GM23338 (cell line): ENCODE measurements at regions not wholly inside any gene's neighbourhood (a gene's known extent, or its start where the extent isn't known, plus 50 kb on each side); places are given as distances from the start of the nearest gene placed in this dataset.

Experiments used
- ATAC-seq: fragments of 200-7000 bp; cut with Tn5 transposase; 3 replicates; pipeline ENCODE4 v1.9.1; 2020
- DNase-seq: peaks from one replicate; pipeline ENCODE4 v3.0.0-alpha.2; 2015; ENCODE audit warnings: low spot score
- H2AFZ ChIP-seq: fragments of 200-600 bp; sonication (generic); 2 replicates; pipeline ENCODE4 v1.8.0; 2016; ENCODE audit warnings: antibody characterized with exemption, mild to moderate bottlenecking, moderate library complexity
- H3F3A ChIP-seq: fragments of 200-600 bp; sonication (generic); replicated peaks from 2 replicates; pipeline ENCODE4 v1.8.0; 2017; ENCODE audit warnings: antibody characterized with exemption, mixed run types, low read depth
- H3K27ac ChIP-seq: fragments of 200-600 bp; sonication (generic); 2 replicates; pipeline ENCODE4 v1.6.1; 2016; ENCODE audit warnings: low read depth
- H3K27me3 ChIP-seq: fragments of 200-600 bp; sonication (generic); 2 replicates; pipeline ENCODE4 v1.8.0; 2016; ENCODE audit warnings: mild to moderate bottlenecking, mixed run types, moderate library complexity; ENCODE audit not compliant: insufficient read depth
- H3K36me3 ChIP-seq: fragments of 200-600 bp; sonication (generic); 2 replicates; pipeline ENCODE4 v1.8.0; 2016; ENCODE audit warnings: mild to moderate bottlenecking; ENCODE audit not compliant: insufficient read depth
- H3K4me1 ChIP-seq: fragments of 200-600 bp; sonication (generic); 2 replicates; pipeline ENCODE4 v1.8.0; 2016; ENCODE audit warnings: mild to moderate bottlenecking, moderate library complexity; ENCODE audit not compliant: insufficient read depth
- H3K4me2 ChIP-seq: fragments of 200-600 bp; sonication (generic); 2 replicates; pipeline ENCODE4 v1.7.1; 2017; ENCODE audit warnings: mixed run types
- H3K4me3 ChIP-seq: fragments of 200-600 bp; sonication (generic); 2 replicates; pipeline ENCODE4 v1.6.1; 2016; ENCODE audit warnings: mixed run types
- H3K79me2 ChIP-seq: fragments of 200-600 bp; sonication (generic); replicated peaks from 2 replicates; pipeline ENCODE4 v1.8.0; 2017; ENCODE audit warnings: mild to moderate bottlenecking; ENCODE audit not compliant: insufficient read depth
- H3K9me2 ChIP-seq: fragments of 200-600 bp; sonication (generic); 2 replicates; pipeline ENCODE4 v1.8.0; 2017; ENCODE audit not compliant: insufficient read depth
- H4K20me1 ChIP-seq: fragments of 200-600 bp; sonication (generic); replicated peaks from 2 replicates; pipeline ENCODE4 v1.8.0; 2017; ENCODE audit warnings: mild to moderate bottlenecking; ENCODE audit not compliant: insufficient read depth
- H3K27ac Mint-ChIP-seq: 2 replicates; pipeline ENCODE4 v1.8.0; 2020; ENCODE audit warnings: inconsistent platforms, mild to moderate bottlenecking, moderate library complexity, mixed read lengths
- H3K27me3 Mint-ChIP-seq: 3 replicates; pipeline ENCODE4 v1.8.0; 2022; ENCODE audit warnings: low read depth, mild to moderate bottlenecking, moderate library complexity, mixed read lengths, inconsistent platforms; ENCODE audit not compliant: insufficient read depth, poor library complexity
- H3K36me3 Mint-ChIP-seq: 3 replicates; pipeline ENCODE4 v1.8.0; 2021; ENCODE audit warnings: low read depth, mild to moderate bottlenecking, inconsistent platforms, moderate library complexity, mixed read lengths
- H3K4me1 Mint-ChIP-seq: 3 replicates; pipeline ENCODE4 v1.8.0; 2020; ENCODE audit warnings: mild to moderate bottlenecking, inconsistent platforms, mixed read lengths
- H3K4me3 Mint-ChIP-seq: 3 replicates; pipeline ENCODE4 v1.8.0; 2021; ENCODE audit warnings: moderate library complexity, mild to moderate bottlenecking, inconsistent platforms, mixed read lengths
- H3K9me3 Mint-ChIP-seq: 3 replicates; pipeline ENCODE4 v1.8.0; 2020; ENCODE audit warnings: moderate library complexity, mild to moderate bottlenecking, inconsistent platforms, mixed read lengths
- EZH2 ChIP-seq: fragments of 200-600 bp; sonication (generic); IDR thresholded peaks from one replicate; pipeline ENCODE4 v1.8.0; 2017; ENCODE audit warnings: antibody characterized with exemption, mild to moderate bottlenecking, low read depth; ENCODE audit not compliant: unreplicated experiment
- EZH2phosphoT487 ChIP-seq: fragments of 200-600 bp; sonication (generic); IDR thresholded peaks from one replicate; pipeline ENCODE4 v1.8.1; 2018; ENCODE audit warnings: antibody characterized with exemption; ENCODE audit not compliant: unreplicated experiment
- JUNB ChIP-seq: IDR thresholded peaks from one replicate; pipeline ENCODE4 v1.6.1; 2016; ENCODE audit warnings: antibody characterized with exemption; ENCODE audit not compliant: unreplicated experiment
- POLR2AphosphoS5 ChIP-seq: IDR thresholded peaks from 2 replicates; pipeline ENCODE4 v1.6.1; 2016; ENCODE audit warnings: antibody characterized with exemption, low read depth
- STAT1 ChIP-seq: IDR thresholded peaks from one replicate; pipeline ENCODE4 v1.6.1; 2016; ENCODE audit warnings: antibody characterized with exemption; ENCODE audit not compliant: unreplicated experiment
- ZNF114 ChIP-seq: fragments of 250-450 bp; sonication (Bioruptor Pico); IDR thresholded peaks from 2 replicates; pipeline ENCODE4 v1.5.0; 2020; ENCODE audit warnings: mild to moderate bottlenecking, moderate library complexity
- ZNF331 ChIP-seq: fragments of 250-450 bp; sonication (Bioruptor Pico); IDR thresholded peaks from 2 replicates; pipeline ENCODE4 v1.5.0; 2020; ENCODE audit warnings: low read depth, mild to moderate bottlenecking, moderate library complexity
- TF ChIP-seq, protein P1 (sequence below): IDR thresholded peaks from one replicate; pipeline ENCODE4 v1.6.1; 2018; ENCODE audit warnings: antibody characterized with exemption; ENCODE audit not compliant: unreplicated experiment
- TF ChIP-seq, protein P2 (sequence below): IDR thresholded peaks from 2 replicates; pipeline ENCODE4 v1.6.1; 2016; ENCODE audit warnings: antibody characterized with exemption
- TF ChIP-seq, protein P3 (sequence below), 2 experiments: fragments of 200-600 bp in 1 of 2; sonication (generic) in 1 of 2; conservative IDR thresholded peaks; 2 replicates each; pipeline versions ENCODE4 v1.5.1 to v1.6.1; 2016 to 2017; ENCODE audit warnings: antibody characterized with exemption in 2 of 2, low read depth in 2 of 2, mild to moderate bottlenecking in 2 of 2, moderate library complexity in 1 of 2

DNA sequence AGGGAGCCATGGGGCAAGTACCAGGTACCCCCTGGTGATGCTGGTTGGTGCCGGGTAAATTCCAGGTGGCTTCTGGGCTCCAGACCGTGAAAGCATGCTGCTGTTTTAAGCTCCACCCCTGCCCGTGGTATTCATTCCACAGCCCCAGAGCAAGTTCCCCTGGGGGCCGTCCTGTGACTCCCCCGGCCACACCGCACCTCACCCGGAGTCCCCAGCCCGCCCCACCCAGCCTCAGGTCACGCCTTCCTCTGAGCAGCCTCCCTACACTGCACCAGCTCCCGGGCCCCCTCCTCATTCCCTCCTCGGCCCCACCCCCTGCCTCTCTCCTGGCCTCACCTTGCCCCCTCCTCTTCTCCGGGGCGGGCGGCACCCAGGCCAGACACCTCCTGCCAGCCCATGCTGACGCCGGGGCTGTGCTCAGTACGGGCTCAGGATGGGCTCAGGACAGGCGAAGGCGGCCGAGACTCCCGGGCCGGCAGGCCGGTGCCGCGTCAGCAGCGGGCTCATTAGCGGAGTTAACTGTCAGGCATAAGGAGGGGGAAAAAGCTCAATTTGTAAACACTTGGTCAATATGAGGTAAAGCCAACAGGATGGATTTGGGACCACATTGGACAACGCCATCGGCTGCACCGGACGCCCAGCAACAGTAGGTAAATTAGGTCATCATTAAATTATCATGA is 127.4 kb downstream of the FAM53A start:
- peaks cover 12% of the 10 kb centered on the region for H3K27me3 Mint-ChIP-seq
- Histone ChIP-seq H2AFZ (no peak overlapping the region), H3K27me3 (no peaks in the 10 kb centered on the region), H3K4me1 (no peaks in the 10 kb centered on the region), H3K4me3 (no peak overlapping the region), H3K36me3 (no peaks in the 10 kb centered on the region), H3K9me2 (no peaks in the 10 kb centered on the region), H3K27ac (no peak overlapping the region), H3F3A (no peaks in the 10 kb centered on the region), H3K79me2 (no peaks in the 10 kb centered on the region), H3K4me2 (no peak overlapping the region), H4K20me1 (no peaks in the 10 kb centered on the region)
- no peaks in the 10 kb centered on the region for H3K4me1 Mint-ChIP-seq
- H3K36me3 Mint-ChIP-seq: no peaks in the 10 kb centered on the region
- TF ChIP-seq, protein P1, sequence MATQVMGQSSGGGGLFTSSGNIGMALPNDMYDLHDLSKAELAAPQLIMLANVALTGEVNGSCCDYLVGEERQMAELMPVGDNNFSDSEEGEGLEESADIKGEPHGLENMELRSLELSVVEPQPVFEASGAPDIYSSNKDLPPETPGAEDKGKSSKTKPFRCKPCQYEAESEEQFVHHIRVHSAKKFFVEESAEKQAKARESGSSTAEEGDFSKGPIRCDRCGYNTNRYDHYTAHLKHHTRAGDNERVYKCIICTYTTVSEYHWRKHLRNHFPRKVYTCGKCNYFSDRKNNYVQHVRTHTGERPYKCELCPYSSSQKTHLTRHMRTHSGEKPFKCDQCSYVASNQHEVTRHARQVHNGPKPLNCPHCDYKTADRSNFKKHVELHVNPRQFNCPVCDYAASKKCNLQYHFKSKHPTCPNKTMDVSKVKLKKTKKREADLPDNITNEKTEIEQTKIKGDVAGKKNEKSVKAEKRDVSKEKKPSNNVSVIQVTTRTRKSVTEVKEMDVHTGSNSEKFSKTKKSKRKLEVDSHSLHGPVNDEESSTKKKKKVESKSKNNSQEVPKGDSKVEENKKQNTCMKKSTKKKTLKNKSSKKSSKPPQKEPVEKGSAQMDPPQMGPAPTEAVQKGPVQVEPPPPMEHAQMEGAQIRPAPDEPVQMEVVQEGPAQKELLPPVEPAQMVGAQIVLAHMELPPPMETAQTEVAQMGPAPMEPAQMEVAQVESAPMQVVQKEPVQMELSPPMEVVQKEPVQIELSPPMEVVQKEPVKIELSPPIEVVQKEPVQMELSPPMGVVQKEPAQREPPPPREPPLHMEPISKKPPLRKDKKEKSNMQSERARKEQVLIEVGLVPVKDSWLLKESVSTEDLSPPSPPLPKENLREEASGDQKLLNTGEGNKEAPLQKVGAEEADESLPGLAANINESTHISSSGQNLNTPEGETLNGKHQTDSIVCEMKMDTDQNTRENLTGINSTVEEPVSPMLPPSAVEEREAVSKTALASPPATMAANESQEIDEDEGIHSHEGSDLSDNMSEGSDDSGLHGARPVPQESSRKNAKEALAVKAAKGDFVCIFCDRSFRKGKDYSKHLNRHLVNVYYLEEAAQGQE: no peak
- TF ChIP-seq EZH2phosphoT487: no peak
- TF ChIP-seq EZH2: no peak
- TF ChIP-seq, protein P2, sequence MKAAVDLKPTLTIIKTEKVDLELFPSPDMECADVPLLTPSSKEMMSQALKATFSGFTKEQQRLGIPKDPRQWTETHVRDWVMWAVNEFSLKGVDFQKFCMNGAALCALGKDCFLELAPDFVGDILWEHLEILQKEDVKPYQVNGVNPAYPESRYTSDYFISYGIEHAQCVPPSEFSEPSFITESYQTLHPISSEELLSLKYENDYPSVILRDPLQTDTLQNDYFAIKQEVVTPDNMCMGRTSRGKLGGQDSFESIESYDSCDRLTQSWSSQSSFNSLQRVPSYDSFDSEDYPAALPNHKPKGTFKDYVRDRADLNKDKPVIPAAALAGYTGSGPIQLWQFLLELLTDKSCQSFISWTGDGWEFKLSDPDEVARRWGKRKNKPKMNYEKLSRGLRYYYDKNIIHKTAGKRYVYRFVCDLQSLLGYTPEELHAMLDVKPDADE: no peak
- TF ChIP-seq, protein P3, sequence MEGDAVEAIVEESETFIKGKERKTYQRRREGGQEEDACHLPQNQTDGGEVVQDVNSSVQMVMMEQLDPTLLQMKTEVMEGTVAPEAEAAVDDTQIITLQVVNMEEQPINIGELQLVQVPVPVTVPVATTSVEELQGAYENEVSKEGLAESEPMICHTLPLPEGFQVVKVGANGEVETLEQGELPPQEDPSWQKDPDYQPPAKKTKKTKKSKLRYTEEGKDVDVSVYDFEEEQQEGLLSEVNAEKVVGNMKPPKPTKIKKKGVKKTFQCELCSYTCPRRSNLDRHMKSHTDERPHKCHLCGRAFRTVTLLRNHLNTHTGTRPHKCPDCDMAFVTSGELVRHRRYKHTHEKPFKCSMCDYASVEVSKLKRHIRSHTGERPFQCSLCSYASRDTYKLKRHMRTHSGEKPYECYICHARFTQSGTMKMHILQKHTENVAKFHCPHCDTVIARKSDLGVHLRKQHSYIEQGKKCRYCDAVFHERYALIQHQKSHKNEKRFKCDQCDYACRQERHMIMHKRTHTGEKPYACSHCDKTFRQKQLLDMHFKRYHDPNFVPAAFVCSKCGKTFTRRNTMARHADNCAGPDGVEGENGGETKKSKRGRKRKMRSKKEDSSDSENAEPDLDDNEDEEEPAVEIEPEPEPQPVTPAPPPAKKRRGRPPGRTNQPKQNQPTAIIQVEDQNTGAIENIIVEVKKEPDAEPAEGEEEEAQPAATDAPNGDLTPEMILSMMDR (conservative IDR thresholded peaks at IDR 0.05; ENCODE audit: low read depth in 2 of 2): no peak
- no peak for TF ChIP-seq ZNF114 (CRISPR knock-in tag)
- no peak for TF ChIP-seq JUNB
- ATAC-seq (peak; percentile 81), DNase-seq (peak; percentile 33)
- no peaks in the 10 kb centered on the region for H3K9me3 Mint-ChIP-seq
- no peak overlapping the region for H3K27ac Mint-ChIP-seq
- H3K4me3 Mint-ChIP-seq: no peak overlapping the region

DNA sequence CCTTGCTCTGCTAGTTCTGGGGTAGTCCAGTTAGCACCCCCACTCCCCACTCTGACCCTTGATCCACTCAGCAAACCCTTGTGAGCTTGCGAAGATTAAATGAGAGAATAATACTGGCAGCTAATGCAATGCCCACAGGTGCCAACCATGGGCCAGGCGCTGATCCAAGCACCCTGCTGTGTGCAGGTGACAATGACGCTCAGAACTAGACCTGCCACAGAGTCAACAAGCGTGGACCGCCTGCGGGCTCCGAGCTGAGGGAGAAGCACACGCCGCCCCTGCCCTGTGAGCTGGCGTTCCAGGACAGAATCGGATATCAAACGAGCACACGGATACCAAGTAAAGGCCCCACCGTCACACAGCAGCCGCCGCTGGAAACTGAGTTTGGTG is 129.2 kb downstream of the FAM53A start:
- no peaks in the 10 kb centered on the region for H3K36me3 Mint-ChIP-seq
- no peak for TF ChIP-seq ZNF114 (CRISPR knock-in tag)
- TF ChIP-seq EZH2: no peak
- TF ChIP-seq, protein P2: no peak
- no peak for TF ChIP-seq EZH2phosphoT487
- TF ChIP-seq, protein P1: no peak
- TF ChIP-seq POLR2AphosphoS5: no peak
- TF ChIP-seq ZNF331 (CRISPR knock-in tag): no peak
- no peak for TF ChIP-seq STAT1

More for the DNA sequence above, 129.2 kb downstream of the FAM53A start:
- no peaks in the 10 kb centered on the region for H3K9me2 ChIP-seq
- H3K27ac ChIP-seq: no peak overlapping the region
- H3K4me3 ChIP-seq: no peak overlapping the region
- H4K20me1 ChIP-seq: no peaks in the 10 kb centered on the region
- H3K27ac Mint-ChIP-seq: no peak overlapping the region
- no peaks in the 10 kb centered on the region for H3K4me1 ChIP-seq
- H3K4me3 Mint-ChIP-seq: no peak overlapping the region
- H2AFZ ChIP-seq: no peak overlapping the region
- no peaks in the 10 kb centered on the region for H3F3A ChIP-seq
- no peaks in the 10 kb centered on the region; the same call in 2 of the 3 replicates for H3K9me3 Mint-ChIP-seq
- ATAC-seq (no peak), DNase-seq (no peak)
- H3K4me2 ChIP-seq: no peak overlapping the region
- no peaks in the 10 kb centered on the region for H3K79me2 ChIP-seq
- no peaks in the 10 kb centered on the region for H3K36me3 ChIP-seq
- H3K27me3 ChIP-seq: no peaks in the 10 kb centered on the region
- peaks cover 10% of the 10 kb centered on the region for H3K27me3 Mint-ChIP-seq
- H3K4me1 Mint-ChIP-seq: no peaks in the 10 kb centered on the region
